PC-3 (cell line): ENCODE measurements at regions not wholly inside any gene's neighbourhood (a gene's known extent, or its start where the extent isn't known, plus 50 kb on each side); places are given as distances from the start of the nearest gene placed in this dataset.

Experiments
- ATAC-seq: fragments of 200-7000 bp; cut with Tn5 transposase; 2 replicates; pipeline ENCODE4 v1.9.1; 2020; ENCODE audit warnings: mild to moderate bottlenecking, moderate library complexity
- BruUV-seq: library from RNA; stranded (reverse); fragments of 400-500 nt; replicated peaks from 2 replicates; lab custom pipeline; 2021; lab: Mats Ljungman, UMichigan
- CTCF ChIA-PET: fragments of 300-600 bp; sonication (Branson Sonifier 250); formaldehyde crosslinking; loops from one replicate; lab custom pipeline; 2022; ENCODE audit warnings: antibody characterized with exemption; lab: Charles Lee
- POLR2A ChIA-PET: fragments of 300-600 bp; sonication (Branson Sonifier 250); formaldehyde crosslinking; loops from one replicate; lab custom pipeline; 2022; ENCODE audit warnings: antibody characterized with exemption; ENCODE audit not compliant: unreplicated experiment; lab: Charles Lee
- DNase-seq: peaks from one replicate; pipeline ENCODE4 v3.0.0-alpha.2; 2015
- H2AFZ ChIP-seq: fragments of 300-600 bp; sonication (generic); 2 replicates; pipeline ENCODE4 v1.6.0; 2016; ENCODE audit warnings: antibody characterized with exemption, low read length
- H3F3A ChIP-seq: fragments of 300-600 bp; sonication (generic); one replicate; pipeline ENCODE4 v1.6.0; 2017; ENCODE audit warnings: antibody characterized with exemption, low read length, control low read depth, mild to moderate bottlenecking; ENCODE audit not compliant: unreplicated experiment
- H3K27ac ChIP-seq: fragments of 300-600 bp; sonication (generic); 2 replicates; pipeline ENCODE4 v1.5.1; 2016; ENCODE audit warnings: mild to moderate bottlenecking, low read length
- H3K27me3 ChIP-seq: fragments of 300-600 bp; sonication (generic); 2 replicates; pipeline ENCODE4 v1.6.1; 2016; ENCODE audit warnings: low read length, mixed read lengths
- H3K36me3 ChIP-seq: fragments of 300-600 bp; sonication (generic); 2 replicates; pipeline ENCODE4 v1.6.1; 2016; ENCODE audit warnings: low read depth, mixed run types, low read length, mixed read lengths
- H3K4me1 ChIP-seq: fragments of 300-600 bp; sonication (generic); 2 replicates; pipeline ENCODE4 v1.5.1; 2016; ENCODE audit warnings: low read length; ENCODE audit not compliant: insufficient read depth
- H3K4me2 ChIP-seq: fragments of 300-600 bp; sonication (generic); 2 replicates; pipeline ENCODE4 v1.6.0; 2016; ENCODE audit warnings: low read length
- H3K4me3 ChIP-seq: fragments of 300-600 bp; sonication (generic); 2 replicates; pipeline ENCODE4 v1.5.1; 2016; ENCODE audit warnings: mild to moderate bottlenecking, low read length, mixed read lengths
- H3K79me2 ChIP-seq: fragments of 300-600 bp; sonication (generic); 2 replicates; pipeline ENCODE4 v1.6.1; 2017; ENCODE audit warnings: low read length, mixed read lengths
- H3K9ac ChIP-seq: fragments of 300-600 bp; sonication (generic); 2 replicates; pipeline ENCODE4 v1.6.0; 2016; ENCODE audit warnings: mild to moderate bottlenecking, low read length
- H3K9me2 ChIP-seq: fragments of 300-600 bp; sonication (generic); replicated peaks from 2 replicates; pipeline ENCODE4 v1.6.1; 2016; ENCODE audit warnings: mixed run types, low read length, mixed read lengths
- H3K9me3 ChIP-seq: fragments of 300-600 bp; sonication (generic); 2 replicates; pipeline ENCODE4 v1.6.1; 2016; ENCODE audit warnings: low read length, mixed read lengths
- H4K20me1 ChIP-seq: fragments of 300-600 bp; sonication (generic); 2 replicates; pipeline ENCODE4 v1.6.1; 2016; ENCODE audit warnings: low read length, mixed read lengths
- CTCF ChIP-seq: fragments of 300-600 bp; sonication (generic); conservative IDR thresholded peaks from 2 replicates; pipeline ENCODE4 v1.5.1; 2017; ENCODE audit warnings: antibody characterized with exemption, low read depth, mild to moderate bottlenecking, low read length
- EZH2 ChIP-seq: fragments of 300-600 bp; sonication (generic); IDR thresholded peaks from one replicate; pipeline ENCODE4 v1.6.1; 2017; ENCODE audit warnings: antibody characterized with exemption, mild to moderate bottlenecking, low read length; ENCODE audit not compliant: unreplicated experiment
- EZH2phosphoT487 ChIP-seq: fragments of 300-600 bp; sonication (generic); IDR thresholded peaks from 2 replicates; pipeline ENCODE4 v1.6.1; 2018; ENCODE audit warnings: mild to moderate bottlenecking, antibody characterized with exemption, low read length, borderline replicate concordance
- intact Hi-C: fragments of 100-400 bp; cut with micrococcal nuclease; formaldehyde crosslinking; loops from 2 replicates; pipeline ENCODE4 v1.9.0; 2023

- H3F3A ChIP-seq, result no peaks in the 10 kb centered on the region
- intact Hi-C loops, result no loop called here
- TF ChIP-seq EZH2 (no peak), EZH2phosphoT487 (no peak), CTCF (no peak)
- H3K9me2 ChIP-seq, result no peaks in the 10 kb centered on the region
- ChIA-PET CTCF (no interaction called here), POLR2A (no interaction called here)
- no peaks in the 10 kb centered on the region for H4K20me1 ChIP-seq
- no peak overlapping the region for H3K27ac ChIP-seq
- H3K36me3 ChIP-seq, result no peaks in the 10 kb centered on the region
- ATAC-seq, result no peak
- H3K4me2 ChIP-seq, result no peak overlapping the region
- H3K27me3 ChIP-seq, result no peaks in the 10 kb centered on the region
- no peaks in the 10 kb centered on the region for H3K4me1 ChIP-seq
- no peak overlapping the region for H2AFZ ChIP-seq
- no peaks in the 10 kb centered on the region for H3K79me2 ChIP-seq
- H3K4me3 ChIP-seq, result no peak overlapping the region
- BruUV-seq, result no TSS peak
- no peak overlapping the region for H3K9ac ChIP-seq
- H3K9me3 ChIP-seq, result peaks cover 4% of the 10 kb centered on the region; the same call in 1 of the 2 replicates
- no peak for DNase-seq
Measured at GRCh38 chr3:164522073-164522763, 556.1 kb downstream of the SI start.

GRCh38 chr3:164521644-164522043 lies 556.7 kb downstream of the SI start:
- no peaks in the 10 kb centered on the region for H3K27me3 ChIP-seq
- no peak for DNase-seq
- no peaks in the 10 kb centered on the region for H3K79me2 ChIP-seq
- ChIA-PET POLR2A (no interaction called here), CTCF (no interaction called here)
- intact Hi-C loops, result no loop called here
- no peak for ATAC-seq
- no TSS peak for BruUV-seq
- no peaks in the 10 kb centered on the region for H4K20me1 ChIP-seq
- no peaks in the 10 kb centered on the region for H3K9me2 ChIP-seq
- no peak for TF ChIP-seq CTCF
- TF ChIP-seq EZH2, result no peak
- TF ChIP-seq EZH2phosphoT487, result no peak
- no peak overlapping the region for H3K27ac ChIP-seq
- H3F3A ChIP-seq, result no peaks in the 10 kb centered on the region
- H3K4me2 ChIP-seq, result no peak overlapping the region
- H3K9me3 ChIP-seq, result peaks cover 4% of the 10 kb centered on the region; the same call in 1 of the 2 replicates
- H3K4me1 ChIP-seq, result no peaks in the 10 kb centered on the region
- H3K36me3 ChIP-seq, result no peaks in the 10 kb centered on the region
- H2AFZ ChIP-seq, result no peak overlapping the region
- no peak overlapping the region for H3K9ac ChIP-seq
- H3K4me3 ChIP-seq, result no peak overlapping the region

- Histone ChIP-seq H2AFZ (no peak overlapping the region), H3K36me3 (no peaks in the 10 kb centered on the region), H3K9me3 (peaks cover 4% of the 10 kb centered on the region; the same call in 1 of the 2 replicates), H3K27ac (no peak overlapping the region), H3K9me2 (no peaks in the 10 kb centered on the region), H3K79me2 (no peaks in the 10 kb centered on the region), H3K4me3 (no peak overlapping the region), H3K4me2 (no peak overlapping the region), H4K20me1 (no peaks in the 10 kb centered on the region), H3F3A (no peaks in the 10 kb centered on the region), H3K27me3 (no peaks in the 10 kb centered on the region), H3K4me1 (no peaks in the 10 kb centered on the region), H3K9ac (no peak overlapping the region)
- intact Hi-C loops, result no loop called here
- CTCF ChIA-PET, result no interaction called here
- BruUV-seq, result no TSS peak
- POLR2A ChIA-PET, result no interaction called here
- ATAC-seq (no peak), DNase-seq (no peak)
- TF ChIP-seq CTCF, result no peak
Measured at GRCh38 chr3:164521139-164521538, 557.2 kb downstream of the SI start.
